SIG-M5 treated with dmso at 0.1 percent for 504 hours (cell line): ENCODE measurements at regions not wholly inside any gene's neighbourhood (a gene's known extent, or its start where the extent isn't known, plus 50 kb on each side); places are given as distances from the start of the nearest gene placed in this dataset.
"Not testable (repeated sequence)": the region's sequence is repeated elsewhere in the genome, so short reads cannot be mapped to it uniquely, and the experiment has no call there.

ENCODE experiments used
- DNase-seq: peaks from one replicate; lab custom pipeline; 2025; ENCODE audit not compliant: unreplicated experiment; lab: John Stamatoyannopoulos, UW

DNA sequence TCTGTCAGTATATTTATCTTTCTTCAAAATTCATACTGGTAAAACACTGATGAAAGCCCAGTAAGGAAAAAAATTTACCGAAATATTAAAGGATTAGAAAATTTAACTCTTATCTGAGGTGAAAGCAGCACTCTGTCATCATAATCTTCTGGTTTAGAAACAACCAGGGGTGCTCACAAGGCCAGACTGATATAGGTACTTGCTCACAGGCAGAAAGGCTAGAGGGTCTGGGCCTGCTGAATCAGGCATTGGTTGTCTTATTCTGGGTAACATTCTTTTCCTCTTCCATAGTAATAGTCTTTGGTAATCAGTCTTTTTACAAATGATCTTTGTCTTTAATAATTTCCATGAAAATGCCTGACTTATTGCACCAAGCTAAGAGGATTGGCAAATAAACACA is 221.4 kb upstream of the TFPI start:
- no peak for DNase-seq

- DNase-seq = no peak
Measured at GRCh38 chr2:187782301-187782700, 228.1 kb upstream of the TFPI start.

GRCh38 chr2:187783446-187783845 is 229.2 kb upstream of the TFPI start:
- DNase-seq = no peak

DNA sequence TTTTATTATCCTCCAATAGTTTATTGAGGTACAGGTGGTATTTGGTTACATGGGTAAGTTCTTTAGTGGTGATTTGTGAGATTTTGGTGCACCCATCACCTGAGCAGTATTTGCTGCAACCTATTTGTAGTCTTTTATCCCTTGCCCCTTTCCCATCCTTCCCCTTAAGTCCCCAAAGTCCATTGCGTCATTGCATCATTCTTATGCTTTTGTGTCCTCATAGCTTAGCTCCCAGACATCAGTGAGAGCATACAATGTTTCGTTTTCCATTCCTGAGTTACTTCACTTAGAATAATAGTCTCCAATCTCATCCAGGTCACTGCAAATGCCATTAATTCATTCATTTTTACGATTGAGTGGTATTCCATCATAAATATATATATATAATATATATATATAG is 229.9 kb upstream of the TFPI start:
- not testable (repeated sequence) for DNase-seq

DNA sequence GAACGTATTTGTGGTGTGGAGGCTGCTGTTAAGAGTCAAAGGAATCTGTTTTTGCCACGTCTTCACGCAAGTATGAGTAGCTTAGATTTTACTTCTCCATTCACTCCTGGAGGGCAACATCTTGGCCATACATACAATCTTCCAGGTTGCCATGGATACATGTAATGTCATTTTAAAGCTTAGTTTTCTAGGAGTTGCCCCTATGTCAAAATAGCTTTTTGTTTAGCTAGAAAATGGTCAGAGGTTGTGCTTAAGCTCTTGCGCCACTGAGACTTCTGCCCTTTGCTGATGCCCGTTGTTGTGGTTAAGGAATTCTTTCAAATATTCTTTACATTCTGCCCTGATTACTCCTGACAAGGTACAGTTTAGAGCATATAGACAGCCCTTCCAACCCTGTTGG is 245.4 kb upstream of the TFPI start:
- DNase-seq = no peak

GRCh38 chr2:187803816-187804215 is 249.6 kb upstream of the TFPI start:
- no peak for DNase-seq

GRCh38 chr2:187815113-187815512 is 260.9 kb upstream of the TFPI start:
- no peak for DNase-seq

GRCh38 chr2:187819624-187820023 is 265.4 kb upstream of the TFPI start:
- DNase-seq = no peak

DNA sequence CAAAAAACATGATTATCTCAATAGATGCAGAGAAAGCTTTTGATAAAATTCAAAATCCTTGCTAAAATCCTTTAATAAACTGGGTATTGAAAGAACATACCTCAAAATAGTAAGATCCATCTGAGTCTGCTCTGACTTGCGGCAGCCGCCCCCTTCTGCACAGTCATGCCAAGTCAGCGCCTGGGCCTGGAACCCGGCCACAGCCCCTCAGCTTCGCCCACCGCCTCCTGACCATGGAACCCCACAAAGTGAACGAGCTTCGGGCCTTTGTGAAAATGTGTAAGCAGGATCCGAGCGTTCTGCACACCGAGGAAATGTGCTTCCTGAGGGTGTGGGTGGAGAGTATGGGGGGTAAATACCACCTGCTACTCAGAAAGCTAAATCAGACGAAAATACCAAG is 270.9 kb upstream of the TFPI start:
- no peak for DNase-seq

DNA sequence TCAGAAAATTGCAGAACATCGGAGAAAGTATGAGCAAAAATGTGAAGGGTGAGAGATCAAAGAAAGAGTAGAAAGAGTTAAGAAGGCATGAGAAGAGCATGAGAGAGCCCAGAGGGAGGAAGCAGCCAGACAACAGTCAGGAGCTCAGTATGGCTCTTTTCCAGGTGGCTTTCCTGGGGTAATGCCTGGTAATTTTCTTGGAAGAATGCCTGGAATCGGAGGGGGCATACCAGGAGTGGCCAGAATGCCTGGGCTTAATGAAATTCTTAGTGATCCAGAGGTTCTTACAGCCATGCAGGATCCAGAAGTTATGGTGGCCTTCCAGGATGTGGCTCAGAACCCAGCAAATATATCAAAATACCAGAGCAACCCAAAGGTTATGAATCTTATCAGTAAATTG is 271.8 kb upstream of the TFPI start:
- no peak for DNase-seq

GRCh38 chr2:187834787-187835186 is 280.6 kb upstream of the TFPI start:
- DNase-seq = no peak

- DNase-seq = no peak
Measured at GRCh38 chr2:187838690-187839089, 284.5 kb upstream of the TFPI start.

DNA sequence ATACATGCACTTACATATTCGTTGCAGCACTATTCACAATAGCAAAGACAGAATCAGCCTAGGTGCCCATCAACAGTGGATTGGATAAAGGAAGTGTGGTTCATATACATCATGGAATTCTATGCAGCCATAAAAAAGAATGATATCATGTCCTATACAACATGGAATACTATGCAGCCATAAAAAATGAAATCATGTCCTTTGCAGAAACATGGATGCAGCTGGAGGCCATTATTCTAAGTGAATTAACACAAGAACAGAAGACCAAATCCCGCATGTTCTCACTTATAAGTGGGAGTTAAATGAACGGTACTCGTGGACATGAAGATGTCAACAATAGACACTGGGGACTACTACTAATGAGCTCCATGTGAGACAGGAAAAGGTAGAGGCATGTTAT is 288.1 kb upstream of the TFPI start:
- no peak for DNase-seq

GRCh38 chr2:187842978-187843847 is 289.0 kb upstream of the TFPI start:
- DNase-seq = peak; percentile 57

- DNase-seq = no peak
Measured at GRCh38 chr2:187847245-187848208, 293.3 kb upstream of the TFPI start.

- no peak for DNase-seq
Measured at GRCh38 chr2:187851955-187852561, 297.8 kb upstream of the TFPI start.

DNA sequence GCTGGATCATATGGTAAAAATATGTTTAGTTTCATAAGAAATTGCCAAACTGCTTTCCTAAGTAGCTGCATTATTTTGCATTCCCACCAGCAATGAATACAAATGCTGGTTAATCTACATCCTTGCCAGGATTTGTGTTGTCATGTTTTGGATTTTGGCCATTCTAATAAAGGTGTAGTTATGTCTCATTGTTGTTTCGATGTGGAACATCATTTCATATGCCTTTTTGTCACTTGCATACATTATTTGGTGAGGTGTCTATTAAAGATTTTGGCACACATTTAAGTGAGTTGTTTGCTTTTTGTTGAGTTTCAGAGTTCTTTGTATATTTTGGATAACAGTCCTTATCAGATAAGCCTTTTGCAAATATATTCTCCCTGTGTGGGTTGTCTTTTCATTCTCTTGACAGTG is 299.2 kb upstream of the TFPI start:
- no peak for DNase-seq

DNA sequence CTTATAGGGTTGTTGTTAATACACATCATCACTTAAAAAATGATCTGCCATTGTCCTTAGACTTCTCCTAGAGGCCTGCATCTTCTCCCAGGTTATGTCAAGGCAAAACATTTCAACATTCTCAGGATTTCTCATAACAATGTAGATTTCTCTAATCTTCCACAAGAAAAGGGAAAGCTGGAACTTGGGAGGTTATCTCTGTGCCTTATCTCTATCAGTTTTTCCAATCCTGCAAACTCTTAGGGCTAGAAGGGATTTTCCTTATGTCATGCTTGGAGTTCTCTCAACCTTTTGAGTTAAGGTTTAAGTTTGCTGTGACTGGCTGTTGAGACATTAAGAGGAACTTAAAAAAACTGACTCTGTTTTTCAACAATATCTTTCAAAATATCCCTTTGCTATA is 300.6 kb upstream of the TFPI start:
- no peak for DNase-seq

GRCh38 chr2:187855689-187856088 is 301.5 kb upstream of the TFPI start:
- DNase-seq = no peak

- DNase-seq = no peak
Measured at GRCh38 chr2:187857826-187858225, 303.6 kb upstream of the TFPI start.

GRCh38 chr2:187862715-187863114 is 308.5 kb upstream of the TFPI start:
- no peak for DNase-seq

DNA sequence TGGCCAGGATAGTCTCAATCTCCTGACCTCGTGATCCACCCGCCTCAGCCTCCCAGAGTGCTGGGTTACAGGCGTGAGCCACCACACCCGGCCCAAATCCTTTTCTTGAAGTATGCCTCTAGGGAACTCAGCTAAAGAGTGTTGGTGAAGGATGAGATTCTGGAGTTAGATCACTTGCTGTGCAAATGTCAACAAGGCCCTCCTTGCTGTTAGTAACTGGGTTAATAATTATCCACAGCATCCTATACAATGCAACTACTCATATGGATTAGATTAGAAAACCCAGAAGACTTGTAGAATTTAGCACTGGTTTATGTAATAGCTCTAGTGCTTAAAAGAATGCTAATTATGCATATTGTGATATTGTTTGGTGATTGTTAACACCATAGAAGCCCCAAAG is 310.8 kb upstream of the TFPI start:
- no peak for DNase-seq
